Breast epithelium (tissue), 4 donors: ENCODE measurements at regions not wholly inside any gene's neighbourhood (a gene's known extent, or its start where the extent isn't known, plus 50 kb on each side); places are given as distances from the start of the nearest gene placed in this dataset.

Source experiments
- DNase-seq, 2 donors: peaks; one replicate each; pipeline ENCODE4 v3.0.0-alpha.2; 2019; ENCODE audit warnings: low spot score in 2 of 2
- H3K27ac ChIP-seq, 2 donors: fragments of 200-600 bp; sonication (generic) in 1 of 2; one replicate each; pipeline ENCODE4 v1.5.1; 2016 to 2019; ENCODE audit warnings: mild to moderate bottlenecking in 1 of 2
- H3K27me3 ChIP-seq, 2 donors: fragments of 200-600 bp; sonication (generic) in 1 of 2; one replicate each; pipeline versions ENCODE4 v1.5.1 to v1.6.0; 2017 to 2019; ENCODE audit warnings: control low read depth in 1 of 2, mild to moderate bottlenecking in 1 of 2
- H3K36me3 ChIP-seq: fragments of 200-600 bp; one replicate; pipeline ENCODE4 v1.5.1; 2019
- H3K4me1 ChIP-seq, 2 donors: fragments of 200-600 bp; sonication (generic); one replicate each; pipeline ENCODE4 v1.5.1; 2016 to 2019; ENCODE audit warnings: control low read depth in 1 of 2
- H3K4me3 ChIP-seq, 3 donors: fragments of 200-600 bp; sonication (generic); 1 replicate in 2 of 3; 2 replicates in 1 of 3; pipeline ENCODE4 v1.5.1; 2016 to 2019; ENCODE audit warnings: mild to moderate bottlenecking in 3 of 3, moderate library complexity in 2 of 3
- H3K9me3 ChIP-seq, 2 donors: fragments of 200-600 bp; sonication (generic) in 1 of 2; one replicate each; pipeline ENCODE4 v1.5.1; 2016 to 2019; ENCODE audit warnings: control low read depth in 1 of 2
- POLR2A ChIP-seq: fragments of 450-650 bp; IDR thresholded peaks from one replicate; pipeline ENCODE4 v1.6.1; 2016; ENCODE audit warnings: antibody characterized with exemption, mild to moderate bottlenecking, moderate library complexity
- POLR2AphosphoS5 ChIP-seq, 3 donors: sonication (generic); formaldehyde crosslinking; IDR thresholded peaks; one replicate each; pipeline ENCODE4 v1.6.1; 2017; ENCODE audit warnings: antibody characterized with exemption in 3 of 3
- intact Hi-C: fragments of 100-400 bp; cut with DNase I; formaldehyde crosslinking; loops from one replicate; pipeline ENCODE4 v1.15.1; 2023; ENCODE audit warnings: low total_unique reads
- TF ChIP-seq, protein P1 (sequence below), 3 donors: fragments of 450-650 bp; IDR thresholded peaks; one replicate each; pipeline ENCODE4 v1.5.1; 2016 to 2017; ENCODE audit warnings: antibody characterized with exemption in 3 of 3, mild to moderate bottlenecking in 3 of 3, moderate library complexity in 3 of 3

DNA sequence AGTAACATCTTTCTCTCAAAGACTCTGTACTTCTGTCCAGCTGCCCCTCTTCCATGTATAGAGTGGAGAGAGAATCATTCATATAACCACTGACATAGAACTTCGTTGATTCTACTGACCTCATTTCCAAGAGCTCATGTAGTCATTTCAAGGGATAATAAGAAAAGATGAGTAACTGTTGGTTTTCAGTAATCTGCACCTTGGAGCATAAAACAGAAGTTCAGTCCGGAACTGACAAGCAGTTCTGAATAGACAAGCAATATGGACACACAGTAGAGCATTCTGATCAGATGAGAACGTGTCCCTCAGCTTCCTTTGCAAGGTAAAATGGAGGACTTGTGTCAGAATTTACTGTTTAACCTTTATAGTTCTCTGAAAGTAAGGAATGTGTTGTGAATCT is 847.1 kb downstream of the REEP3 start:
- no peaks in the 10 kb centered on the region for H3K4me1 ChIP-seq
- TF ChIP-seq POLR2AphosphoS5 (IDR thresholded peaks at IDR 0.05) (no peak), POLR2A (no peak)
- H3K4me3 ChIP-seq, result no peak overlapping the region
- no peaks in the 10 kb centered on the region for H3K27me3 ChIP-seq
- intact Hi-C loops, result no loop called here
- H3K36me3 ChIP-seq, result no peaks in the 10 kb centered on the region
- H3K27ac ChIP-seq, result no peak overlapping the region
- no peaks in the 10 kb centered on the region for H3K9me3 ChIP-seq
- no peak for DNase-seq

- intact Hi-C loops, result no loop called here
- no peak for DNase-seq
- H3K36me3 ChIP-seq, result no peaks in the 10 kb centered on the region
- no peaks in the 10 kb centered on the region for H3K27me3 ChIP-seq
- no peaks in the 10 kb centered on the region for H3K9me3 ChIP-seq
- H3K27ac ChIP-seq, result no peak overlapping the region
- H3K4me3 ChIP-seq, result no peak overlapping the region
- TF ChIP-seq POLR2A (no peak), POLR2AphosphoS5 (IDR thresholded peaks at IDR 0.05) (no peak)
- TF ChIP-seq, protein P1, sequence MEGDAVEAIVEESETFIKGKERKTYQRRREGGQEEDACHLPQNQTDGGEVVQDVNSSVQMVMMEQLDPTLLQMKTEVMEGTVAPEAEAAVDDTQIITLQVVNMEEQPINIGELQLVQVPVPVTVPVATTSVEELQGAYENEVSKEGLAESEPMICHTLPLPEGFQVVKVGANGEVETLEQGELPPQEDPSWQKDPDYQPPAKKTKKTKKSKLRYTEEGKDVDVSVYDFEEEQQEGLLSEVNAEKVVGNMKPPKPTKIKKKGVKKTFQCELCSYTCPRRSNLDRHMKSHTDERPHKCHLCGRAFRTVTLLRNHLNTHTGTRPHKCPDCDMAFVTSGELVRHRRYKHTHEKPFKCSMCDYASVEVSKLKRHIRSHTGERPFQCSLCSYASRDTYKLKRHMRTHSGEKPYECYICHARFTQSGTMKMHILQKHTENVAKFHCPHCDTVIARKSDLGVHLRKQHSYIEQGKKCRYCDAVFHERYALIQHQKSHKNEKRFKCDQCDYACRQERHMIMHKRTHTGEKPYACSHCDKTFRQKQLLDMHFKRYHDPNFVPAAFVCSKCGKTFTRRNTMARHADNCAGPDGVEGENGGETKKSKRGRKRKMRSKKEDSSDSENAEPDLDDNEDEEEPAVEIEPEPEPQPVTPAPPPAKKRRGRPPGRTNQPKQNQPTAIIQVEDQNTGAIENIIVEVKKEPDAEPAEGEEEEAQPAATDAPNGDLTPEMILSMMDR (IDR thresholded peaks at IDR 0.05), result no peak
- no peaks in the 10 kb centered on the region for H3K4me1 ChIP-seq
These were observed 848.9 kb downstream of the REEP3 start for GRCh38 chr10:64369885-64370773.

GRCh38 chr10:64374346-64374745 is 853.1 kb downstream of the REEP3 start:
- no peaks in the 10 kb centered on the region for H3K4me1 ChIP-seq
- H3K4me3 ChIP-seq, result no peak overlapping the region
- no peaks in the 10 kb centered on the region for H3K27me3 ChIP-seq
- TF ChIP-seq POLR2A (no peak), POLR2AphosphoS5 (IDR thresholded peaks at IDR 0.05) (no peak)
- TF ChIP-seq, protein P1 (IDR thresholded peaks at IDR 0.05), result no peak
- H3K27ac ChIP-seq, result no peak overlapping the region
- no peak for DNase-seq
- no peaks in the 10 kb centered on the region for H3K9me3 ChIP-seq
- intact Hi-C loops, result no loop called here
- H3K36me3 ChIP-seq, result no peaks in the 10 kb centered on the region

GRCh38 chr10:64376167-64376566 is 855.0 kb downstream of the REEP3 start:
- H3K9me3 ChIP-seq, result no peaks in the 10 kb centered on the region
- no peaks in the 10 kb centered on the region for H3K27me3 ChIP-seq
- DNase-seq, result no peak
- H3K4me1 ChIP-seq, result no peaks in the 10 kb centered on the region
- no peak overlapping the region for H3K27ac ChIP-seq
- intact Hi-C loops, result no loop called here
- no peaks in the 10 kb centered on the region for H3K36me3 ChIP-seq
- no peak overlapping the region for H3K4me3 ChIP-seq
- TF ChIP-seq POLR2AphosphoS5 (IDR thresholded peaks at IDR 0.05), result no peak

- H3K27me3 ChIP-seq, result no peaks in the 10 kb centered on the region
- intact Hi-C loops, result no loop called here
- TF ChIP-seq, protein P1 (IDR thresholded peaks at IDR 0.05), result no peak
- TF ChIP-seq POLR2AphosphoS5 (IDR thresholded peaks at IDR 0.05) (no peak), POLR2A (no peak)
These were observed 858.7 kb downstream of the REEP3 start for GRCh38 chr10:64379898-64380297.

DNA sequence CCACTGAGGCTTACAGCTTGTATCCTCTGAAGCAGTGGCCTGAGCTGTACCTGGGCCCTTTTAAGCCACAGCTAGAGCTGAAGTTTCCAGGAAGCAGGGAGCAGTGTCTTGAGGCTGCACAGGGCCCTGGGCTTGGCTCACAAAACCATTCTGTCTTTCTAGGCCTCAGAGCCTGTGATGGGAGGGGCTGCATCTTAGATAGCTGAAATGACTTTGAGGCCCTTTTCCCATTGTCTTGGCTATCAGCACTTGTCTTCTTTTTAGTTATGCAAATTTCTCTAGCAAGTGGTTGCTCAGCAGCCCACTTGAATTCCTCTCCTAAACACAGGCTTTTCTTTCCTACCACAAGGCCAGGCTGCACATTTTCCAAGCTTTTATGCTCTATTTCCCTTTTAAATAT is 864.2 kb downstream of the REEP3 start:
- Histone ChIP-seq H3K27ac (no peak overlapping the region), H3K27me3 (no peaks in the 10 kb centered on the region), H3K4me3 (no peak overlapping the region), H3K9me3 (peaks cover 0 to 13% of the 10 kb centered on the region in 2 donors), H3K36me3 (no peaks in the 10 kb centered on the region), H3K4me1 (no peaks in the 10 kb centered on the region)
- DNase-seq, result no peak
- intact Hi-C loops, result no loop called here
- TF ChIP-seq, protein P1 (IDR thresholded peaks at IDR 0.05), result no peak
- TF ChIP-seq POLR2AphosphoS5 (IDR thresholded peaks at IDR 0.05) (no peak), POLR2A (no peak)

More at GRCh38 chr10:64379898-64380297, 858.7 kb downstream of the REEP3 start:
- no peaks in the 10 kb centered on the region for H3K4me1 ChIP-seq
- no peak overlapping the region for H3K4me3 ChIP-seq
- H3K36me3 ChIP-seq, result no peaks in the 10 kb centered on the region
- no peak overlapping the region for H3K27ac ChIP-seq
- no peak for DNase-seq
- H3K9me3 ChIP-seq, result peaks cover 0 to 3% of the 10 kb centered on the region in 2 donors
